ENCODE measurements at regions not wholly inside any gene's neighbourhood (a gene's known extent, or its start where the extent isn't known, plus 50 kb on each side); places are given as distances from the start of the nearest gene placed in this dataset.

DNA sequence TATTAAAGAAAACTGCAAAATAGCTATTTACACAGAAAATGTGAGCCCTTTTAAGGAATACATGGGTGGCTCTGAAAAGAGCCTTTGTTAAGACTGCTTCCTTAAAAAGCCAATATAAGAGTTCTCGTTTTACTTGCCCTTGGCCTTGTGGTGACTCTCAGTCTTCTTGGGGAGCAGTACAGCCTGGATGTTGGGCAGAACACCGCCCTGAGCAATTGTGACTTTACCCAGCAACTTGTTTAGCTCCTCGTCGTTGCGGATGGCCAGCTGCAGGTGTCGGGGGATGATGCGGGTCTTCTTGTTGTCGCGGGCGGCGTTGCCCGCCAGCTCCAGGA, 111.5 kb downstream of the HFE start:
- peaks cover 42% of the 10 kb centered on the region for H3K79me2 ChIP-seq (ENCODE audit: control insufficient read depth, insufficient read depth, low read length)
- peak overlapping the region; percentile 78 to 100 (median 90) for H3K4me3 ChIP-seq (ENCODE audit: control extremely low read depth in 1 of 5, extremely low read depth in 1 of 5, insufficient read depth in 1 of 5, low read depth in 2 of 5, low read length in 4 of 5)
- intact Hi-C loops (cut with micrococcal nuclease), result loop anchor here (1.0 to 10.0 kb wide), 12 partner anchors 18 to 1669 kb away; partner anchors contain the start of gene ABT1
- POLR2A ChIA-PET, result interaction anchor here (0.6 to 8.2 kb wide), 38 partner anchors 10 to 1695 kb away, joined by 3 to 305 read pairs (median 16); partner anchors contain the start of genes ABT1 and HMGN4
- no peaks in the 10 kb centered on the region for H3K27me3 Mint-ChIP-seq
- H3K9me3 ChIP-seq (ENCODE audit: control extremely low read depth in 1 of 3, control insufficient read depth in 2 of 3, insufficient read depth in 1 of 3, low read length in 2 of 3), result peaks cover 0 to 11% (median 0%) of the 10 kb centered on the region in 3 donors
- no peaks in the 10 kb centered on the region for H3K27me3 ChIP-seq (replicated peaks in 1 of 4; ENCODE audit: control extremely low read depth in 1 of 4, control insufficient read depth in 3 of 4, insufficient read depth in 4 of 4, low read length in 3 of 4)
- no peaks in the 10 kb centered on the region for H3K9me3 Mint-ChIP-seq (ENCODE audit: insufficient read depth)
- no peaks in the 10 kb centered on the region for H3K36me3 ChIP-seq (replicated peaks in 1 of 2; ENCODE audit: control extremely low read depth in 1 of 2, control insufficient read depth in 1 of 2, extremely low read depth in 1 of 2, insufficient read depth in 2 of 2, low read length in 1 of 2)
- H3K4me1 Mint-ChIP-seq, result peaks cover 44% of the 10 kb centered on the region
- H3K4me2 ChIP-seq (replicated peaks; ENCODE audit: low read depth, low read length, poor library complexity, severe bottlenecking), result peak overlapping the region; percentile 88
- H3K27ac ChIP-seq (ENCODE audit: low read length in 2 of 2), result peak overlapping the region; percentile 84 to 85
- CTCF ChIA-PET, result interaction anchor here (1.0 to 5.7 kb wide), 19 partner anchors 10 to 1640 kb away, joined by 3 to 42 read pairs (median 8); a partner anchor contains a TSS
- H2AFZ ChIP-seq (ENCODE audit: insufficient read depth, low read depth, low read length, poor library complexity, severe bottlenecking), result peak overlapping the region; percentile 11
- H3K27ac Mint-ChIP-seq, result peak overlapping the region; percentile 97
- H4K20me1 ChIP-seq (ENCODE audit: control insufficient read depth, insufficient read depth, low read length, poor library complexity, severe bottlenecking), result peaks cover 24% of the 10 kb centered on the region
- H3K4me1 ChIP-seq (ENCODE audit: control insufficient read depth in 2 of 2, insufficient read depth in 2 of 2, low read length in 2 of 2), result peaks cover 21 to 40% of the 10 kb centered on the region in 2 donors
- under 1% methylated on average over 12 of the region's 12 CpGs for WGBS (ENCODE audit: insufficient coverage)
- ATAC-seq (ENCODE audit: low read depth) (peak; percentile 3), DNase-seq (no peak)
- H3K9ac ChIP-seq (ENCODE audit: low read length), result peak overlapping the region; percentile 83
- peak overlapping the region; percentile 91 for H3K4me3 Mint-ChIP-seq
- TF ChIP-seq, protein P1, sequence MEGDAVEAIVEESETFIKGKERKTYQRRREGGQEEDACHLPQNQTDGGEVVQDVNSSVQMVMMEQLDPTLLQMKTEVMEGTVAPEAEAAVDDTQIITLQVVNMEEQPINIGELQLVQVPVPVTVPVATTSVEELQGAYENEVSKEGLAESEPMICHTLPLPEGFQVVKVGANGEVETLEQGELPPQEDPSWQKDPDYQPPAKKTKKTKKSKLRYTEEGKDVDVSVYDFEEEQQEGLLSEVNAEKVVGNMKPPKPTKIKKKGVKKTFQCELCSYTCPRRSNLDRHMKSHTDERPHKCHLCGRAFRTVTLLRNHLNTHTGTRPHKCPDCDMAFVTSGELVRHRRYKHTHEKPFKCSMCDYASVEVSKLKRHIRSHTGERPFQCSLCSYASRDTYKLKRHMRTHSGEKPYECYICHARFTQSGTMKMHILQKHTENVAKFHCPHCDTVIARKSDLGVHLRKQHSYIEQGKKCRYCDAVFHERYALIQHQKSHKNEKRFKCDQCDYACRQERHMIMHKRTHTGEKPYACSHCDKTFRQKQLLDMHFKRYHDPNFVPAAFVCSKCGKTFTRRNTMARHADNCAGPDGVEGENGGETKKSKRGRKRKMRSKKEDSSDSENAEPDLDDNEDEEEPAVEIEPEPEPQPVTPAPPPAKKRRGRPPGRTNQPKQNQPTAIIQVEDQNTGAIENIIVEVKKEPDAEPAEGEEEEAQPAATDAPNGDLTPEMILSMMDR (IDR thresholded peaks at IDR 0.05), result no peak
- TF ChIP-seq EZH2 (IDR thresholded peaks at IDR 0.05; ENCODE audit: borderline replicate concordance, insufficient read depth, low read depth, low read length, poor library complexity, severe bottlenecking), result no peak

DNA sequence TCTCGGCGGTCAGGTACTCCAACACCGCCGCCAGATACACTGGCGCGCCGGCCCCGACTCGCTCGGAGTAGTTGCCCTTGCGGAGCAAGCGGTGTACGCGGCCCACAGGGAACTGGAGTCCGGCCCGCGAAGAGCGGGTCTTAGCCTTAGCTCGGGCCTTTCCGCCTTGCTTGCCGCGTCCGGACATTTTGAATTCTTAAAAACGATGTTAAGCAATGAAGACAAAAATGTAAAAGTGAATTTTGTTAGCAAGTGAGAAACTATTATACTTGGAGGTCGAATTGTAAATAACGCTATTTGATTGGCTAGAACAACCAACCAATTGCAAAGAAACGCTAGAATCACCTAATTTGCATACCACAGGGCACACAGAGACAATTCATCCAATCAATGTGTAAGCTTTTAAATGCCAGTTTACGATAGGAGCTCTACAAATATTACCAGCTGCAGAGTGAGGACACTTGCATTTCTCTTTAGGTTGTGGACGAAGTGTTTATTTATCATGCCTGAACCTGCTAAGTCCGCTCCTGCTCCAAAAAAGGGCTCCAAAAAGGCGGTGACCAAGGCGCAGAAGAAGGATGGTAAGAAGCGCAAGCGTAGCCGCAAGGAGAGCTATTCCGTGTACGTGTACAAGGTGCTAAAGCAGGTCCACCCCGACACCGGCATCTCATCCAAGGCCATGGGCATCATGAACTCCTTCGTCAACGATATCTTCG, 112.0 kb downstream of the HFE start:
- CTCF ChIA-PET, result interaction anchor here (0.8 to 5.7 kb wide), 19 partner anchors 10 to 1639 kb away, joined by 3 to 42 read pairs (median 7); a partner anchor contains a TSS
- H3K36me3 ChIP-seq (replicated peaks in 1 of 2; ENCODE audit: control extremely low read depth in 1 of 2, control insufficient read depth in 1 of 2, extremely low read depth in 1 of 2, insufficient read depth in 2 of 2, low read length in 1 of 2), result no peaks in the 10 kb centered on the region

More for the DNA sequence above, 112.0 kb downstream of the HFE start:
- Mint-ChIP-seq H3K4me1 (peaks cover 45% of the 10 kb centered on the region), H3K27me3 (no peaks in the 10 kb centered on the region), H3K4me3 (peak overlapping the region; percentile 91), H3K9me3 (ENCODE audit: insufficient read depth) (no peaks in the 10 kb centered on the region), H3K27ac (peak overlapping the region; percentile 97)
- Histone ChIP-seq H3K4me2 (replicated peaks; ENCODE audit: low read depth, low read length, poor library complexity, severe bottlenecking) (peak overlapping the region; percentile 88), H3K4me1 (ENCODE audit: control insufficient read depth in 2 of 2, insufficient read depth in 2 of 2, low read length in 2 of 2) (peaks cover 25 to 43% of the 10 kb centered on the region in 2 donors), H3K4me3 (ENCODE audit: control extremely low read depth in 1 of 5, extremely low read depth in 1 of 5, insufficient read depth in 1 of 5, low read depth in 2 of 5, low read length in 4 of 5) (peak overlapping the region; percentile 78 to 100 (median 90)), H2AFZ (ENCODE audit: insufficient read depth, low read depth, low read length, poor library complexity, severe bottlenecking) (peak overlapping the region; percentile 11), H3K79me2 (ENCODE audit: control insufficient read depth, insufficient read depth, low read length) (peaks cover 38% of the 10 kb centered on the region), H4K20me1 (ENCODE audit: control insufficient read depth, insufficient read depth, low read length, poor library complexity, severe bottlenecking) (peaks cover 24% of the 10 kb centered on the region), H3K27ac (ENCODE audit: low read length in 2 of 2) (peak overlapping the region; percentile 84 to 85), H3K27me3 (replicated peaks in 1 of 4; ENCODE audit: control extremely low read depth in 1 of 4, control insufficient read depth in 3 of 4, insufficient read depth in 4 of 4, low read length in 3 of 4) (no peaks in the 10 kb centered on the region), H3K9ac (ENCODE audit: low read length) (peak overlapping the region; percentile 83), H3K9me3 (ENCODE audit: control extremely low read depth in 1 of 3, control insufficient read depth in 2 of 3, insufficient read depth in 1 of 3, low read length in 2 of 3) (peaks cover 0 to 15% (median 0%) of the 10 kb centered on the region in 3 donors)
- TF ChIP-seq, protein P1 (IDR thresholded peaks at IDR 0.05), result no peak
- TF ChIP-seq EZH2 (IDR thresholded peaks at IDR 0.05; ENCODE audit: borderline replicate concordance, insufficient read depth, low read depth, low read length, poor library complexity, severe bottlenecking), result no peak
- POLR2A ChIA-PET, result interaction anchor here (0.6 to 8.2 kb wide), 37 partner anchors 10 to 1694 kb away, joined by 3 to 305 read pairs (median 17); partner anchors contain the start of genes ABT1 and HMGN4
- DNase-seq (peak; percentile 96), ATAC-seq (ENCODE audit: low read depth) (peak; percentile 63)
- 0% methylated on average over 37 of the region's 42 CpGs for WGBS (ENCODE audit: insufficient coverage)
- intact Hi-C loops (cut with micrococcal nuclease), result loop anchor here (1.0 to 10.0 kb wide), 12 partner anchors 17 to 1668 kb away; partner anchors contain the start of gene ABT1

All from B cell (primary cell).